Renal pelvis (tissue), 1 donor: ENCODE measurements at regions not wholly inside any gene's neighbourhood (a gene's known extent, or its start where the extent isn't known, plus 50 kb on each side); places are given as distances from the start of the nearest gene placed in this dataset.
A peak's percentile ranks its signal among the peaks of the same experiment; 100 is the strongest.

Source experiments
- DNase-seq: peaks from one replicate; pipeline ENCODE4 v3.0.0-alpha.2; 2013

- DNase-seq = no peak
Observed at GRCh38 chr1:229964281-229964680, 102.8 kb upstream of the GALNT2 start.

- no peak for DNase-seq
Observed at GRCh38 chr1:229970714-229971113, 96.3 kb upstream of the GALNT2 start.

- no peak for DNase-seq
Observed at GRCh38 chr1:229971141-229971540, 95.9 kb upstream of the GALNT2 start.

- no peak for DNase-seq
Observed at GRCh38 chr1:229972600-229973296, 94.3 kb upstream of the GALNT2 start.

DNA sequence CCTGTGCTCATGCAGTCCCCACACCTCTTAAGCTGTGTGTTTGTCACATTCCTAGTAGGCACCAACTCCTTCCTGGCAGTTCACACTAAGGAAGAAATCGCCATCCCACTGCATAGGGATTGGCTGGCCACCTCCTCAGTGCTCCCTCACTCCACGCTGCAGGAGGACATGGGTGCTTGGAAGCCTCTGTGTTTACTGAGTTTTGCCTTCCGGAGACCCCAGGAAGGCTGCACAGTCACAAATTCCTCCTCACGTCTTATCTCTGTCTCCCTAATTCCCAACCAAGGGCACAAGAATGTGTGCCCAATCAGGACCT lies 93.8 kb upstream of the GALNT2 start:
- no peak for DNase-seq

- DNase-seq = no peak
Observed at GRCh38 chr1:229975047-229975446, 92.0 kb upstream of the GALNT2 start.

GRCh38 chr1:229980009-229980408 lies 87.0 kb upstream of the GALNT2 start:
- DNase-seq = no peak

- no peak for DNase-seq
Observed at GRCh38 chr1:229981736-229982135, 85.3 kb upstream of the GALNT2 start.

DNA sequence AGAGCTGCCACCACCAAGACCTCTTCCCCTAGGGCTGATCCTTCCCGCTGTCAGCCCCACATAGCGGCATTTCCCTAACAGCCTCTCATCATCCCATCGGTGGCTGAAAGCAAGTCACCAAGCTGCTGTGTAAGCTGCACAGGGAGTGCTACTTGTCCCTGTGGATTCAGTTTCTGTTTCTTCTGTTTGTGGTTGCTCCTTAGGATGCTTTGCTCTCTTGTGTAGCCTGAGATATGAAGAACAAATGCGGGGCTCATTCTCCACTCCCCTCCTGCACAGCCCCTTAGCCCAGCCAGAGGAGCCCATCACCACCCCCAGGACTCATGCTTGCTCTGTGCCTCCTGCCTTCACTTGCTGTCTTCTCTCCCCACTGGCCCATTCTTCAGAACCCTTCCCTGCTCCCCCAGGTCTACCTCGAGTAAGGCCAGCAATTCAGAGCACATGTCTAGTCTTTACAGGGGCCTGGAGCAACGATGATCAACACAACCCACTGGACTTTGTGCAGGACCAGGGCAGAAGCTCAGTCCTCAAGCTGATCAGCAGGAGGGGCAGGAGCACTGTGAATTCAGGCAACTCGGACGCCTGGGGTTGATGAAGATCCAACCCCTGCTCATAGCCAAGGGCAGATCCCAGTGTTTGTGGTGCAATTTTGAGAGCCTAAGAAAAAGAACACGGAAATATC lies 82.6 kb upstream of the GALNT2 start:
- no peak for DNase-seq

GRCh38 chr1:229984992-229985612 lies 81.9 kb upstream of the GALNT2 start:
- DNase-seq = no peak

- no peak for DNase-seq
Observed at GRCh38 chr1:229985613-229986010, 81.4 kb upstream of the GALNT2 start.

DNA sequence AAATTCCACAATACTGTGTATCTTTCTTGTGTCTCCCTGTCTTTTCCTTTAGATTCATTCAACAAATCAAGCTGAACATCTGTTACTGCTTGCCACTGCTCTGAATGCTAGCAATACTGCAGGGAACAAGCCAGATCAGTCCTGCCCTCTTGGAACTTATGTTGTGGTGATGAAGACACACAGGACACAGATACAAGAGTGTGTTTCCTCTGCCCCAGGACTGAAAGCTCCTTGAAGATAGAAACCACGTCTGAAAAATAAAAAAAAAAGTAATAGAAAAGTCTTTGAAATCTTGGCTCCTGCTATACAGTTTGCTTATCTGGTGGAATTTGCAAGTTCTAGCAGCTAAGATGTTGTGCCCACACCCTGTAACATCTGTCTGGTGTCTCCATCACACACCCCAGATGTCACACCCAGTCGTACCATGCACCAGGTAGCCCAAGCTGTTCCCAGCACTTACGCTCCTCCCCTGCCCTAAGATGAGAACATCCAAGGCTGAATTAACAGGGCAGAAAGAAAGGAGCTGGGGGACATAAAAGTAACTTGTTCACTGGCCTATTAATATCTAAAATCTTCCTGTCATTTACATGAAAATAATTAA lies 80.2 kb upstream of the GALNT2 start:
- DNase-seq = no peak

- DNase-seq = no peak
Observed at GRCh38 chr1:229987953-229988352, 79.1 kb upstream of the GALNT2 start.

- no peak for DNase-seq
Observed at GRCh38 chr1:229988534-229988933, 78.5 kb upstream of the GALNT2 start.

DNA sequence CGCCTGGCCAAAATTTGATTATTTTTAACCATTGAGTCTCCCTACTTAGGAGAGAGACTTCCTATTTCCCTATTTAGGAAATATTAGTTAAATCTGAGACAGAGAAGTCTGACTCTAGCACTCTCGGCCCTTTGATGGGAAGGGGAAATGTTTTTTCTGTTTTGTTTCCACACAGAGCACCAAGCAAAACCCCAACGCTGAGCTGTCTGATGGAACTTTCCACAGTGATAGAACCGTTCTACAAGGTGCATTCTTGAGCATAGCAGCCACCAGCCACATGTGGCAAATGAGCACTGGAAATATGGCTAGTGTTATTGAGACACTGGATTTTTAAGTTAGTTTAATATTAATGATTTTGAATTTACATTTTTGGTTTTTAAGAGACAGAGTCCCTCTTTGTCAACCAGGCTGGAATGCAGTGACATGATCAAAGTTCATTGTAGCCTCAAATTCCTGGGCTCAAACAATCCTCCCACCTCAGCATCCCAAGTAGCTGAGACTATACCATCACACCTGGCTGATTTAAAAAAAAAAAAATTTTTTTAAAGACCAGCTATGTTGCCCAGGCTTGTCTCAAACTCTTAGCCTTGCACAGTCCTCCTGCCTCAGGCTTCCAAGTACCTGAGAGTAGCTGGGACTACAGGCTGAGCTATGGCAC lies 77.3 kb upstream of the GALNT2 start:
- DNase-seq = no peak

DNA sequence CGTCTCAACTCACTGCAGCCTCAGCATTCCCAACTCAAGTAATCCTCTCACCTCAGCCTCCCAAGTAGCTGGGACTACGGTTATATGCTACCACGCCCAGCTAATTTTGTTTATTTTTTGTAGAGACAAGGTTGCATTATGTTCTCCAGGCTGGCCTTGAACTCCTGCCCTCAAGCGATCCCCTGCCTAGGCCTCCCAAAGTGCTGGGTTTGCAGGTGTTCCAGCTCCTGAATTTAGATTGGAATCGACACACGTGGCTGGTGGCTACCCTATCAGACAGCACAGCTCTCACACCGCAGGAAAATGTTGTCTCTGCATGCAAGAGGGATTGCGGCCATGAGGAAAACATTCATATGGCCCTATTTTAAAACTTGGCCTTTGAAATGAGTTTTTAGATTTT lies 76.7 kb upstream of the GALNT2 start:
- DNase-seq = no peak

GRCh38 chr1:229991104-229991513 lies 75.9 kb upstream of the GALNT2 start:
- DNase-seq = no peak

- no peak for DNase-seq
Observed at GRCh38 chr1:229991724-229992333, 75.2 kb upstream of the GALNT2 start.

DNA sequence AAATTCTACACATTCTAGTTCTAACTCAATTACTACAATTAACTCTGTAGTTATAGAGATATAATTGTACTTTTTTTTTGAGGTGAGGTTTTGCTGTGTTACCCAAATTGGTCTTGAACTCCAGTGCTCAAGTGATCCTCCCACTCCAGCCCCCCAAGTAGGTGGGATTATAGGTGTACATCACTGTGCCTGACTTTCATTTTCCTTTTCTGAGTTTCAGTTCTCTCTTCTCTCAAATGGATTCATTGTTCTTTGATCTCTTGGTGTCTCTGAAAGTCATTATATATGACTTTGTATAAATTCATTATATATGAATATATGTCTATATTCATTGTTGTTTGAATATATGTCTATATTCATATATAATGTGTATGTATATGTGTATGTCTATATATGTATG lies 74.0 kb upstream of the GALNT2 start:
- no peak for DNase-seq

GRCh38 chr1:229993894-229994293 lies 73.1 kb upstream of the GALNT2 start:
- no peak for DNase-seq

- DNase-seq = peak; percentile 35
Observed at GRCh38 chr1:229999004-229999670, 67.9 kb upstream of the GALNT2 start.
